Embryonic facial prominence (tissue), 1 donor: ENCODE measurements at regions not wholly inside any gene's neighbourhood (a gene's known extent, or its start where the extent isn't known, plus 50 kb on each side); places are given as distances from the start of the nearest gene placed in this dataset.
"Not testable (repeated sequence)": the region's sequence is repeated elsewhere in the genome, so short reads cannot be mapped to it uniquely, and the experiment has no call there.

Experiments
- DNase-seq: peaks from one replicate; pipeline ENCODE4 v3.0.0-alpha.2; 2016; ENCODE audit errors: extremely low spot score

DNA sequence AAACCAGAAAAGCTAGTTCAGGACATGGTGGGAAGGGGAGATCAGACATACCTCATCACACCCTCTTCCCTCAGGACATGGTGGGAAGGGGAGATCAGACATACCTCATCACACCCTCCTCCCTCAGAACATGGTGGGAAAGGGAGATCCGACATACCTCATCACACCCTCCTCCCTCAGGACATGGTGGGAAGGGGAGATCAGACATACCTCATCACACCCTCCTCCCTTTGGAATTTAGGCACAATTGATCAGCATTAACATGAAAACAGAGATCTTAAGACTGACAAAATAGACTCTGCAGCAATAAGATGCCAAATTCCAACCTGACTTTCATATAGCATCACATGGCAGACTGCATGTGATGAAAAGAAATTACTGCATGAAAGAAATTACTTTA lies 412.7 kb upstream of the ZNF717 start:
- DNase-seq = no peak

- no peak for DNase-seq
Observed at GRCh38 chr3:76199382-76199781, 414.0 kb upstream of the ZNF717 start.

- DNase-seq = no peak
Observed at GRCh38 chr3:76203578-76203977, 418.2 kb upstream of the ZNF717 start.

DNA sequence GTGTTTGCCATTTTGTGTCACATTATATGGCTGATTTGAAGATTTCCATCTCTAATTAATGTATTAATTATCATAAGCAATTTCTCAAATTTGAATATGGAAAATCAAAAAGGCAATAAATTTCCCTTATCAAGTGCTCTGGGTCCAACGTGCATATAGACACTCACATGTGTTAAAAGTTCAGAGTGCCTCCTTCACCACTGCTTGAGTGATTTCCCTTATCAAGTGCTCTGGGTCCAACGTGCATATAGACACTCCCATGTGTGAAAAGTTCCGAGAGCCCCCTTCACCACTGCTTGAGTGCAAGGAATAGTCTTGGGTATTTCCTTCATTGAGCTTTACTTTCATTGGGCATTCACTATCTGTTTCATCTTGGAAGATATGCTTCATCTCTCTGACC lies 421.0 kb upstream of the ZNF717 start:
- no peak for DNase-seq

DNA sequence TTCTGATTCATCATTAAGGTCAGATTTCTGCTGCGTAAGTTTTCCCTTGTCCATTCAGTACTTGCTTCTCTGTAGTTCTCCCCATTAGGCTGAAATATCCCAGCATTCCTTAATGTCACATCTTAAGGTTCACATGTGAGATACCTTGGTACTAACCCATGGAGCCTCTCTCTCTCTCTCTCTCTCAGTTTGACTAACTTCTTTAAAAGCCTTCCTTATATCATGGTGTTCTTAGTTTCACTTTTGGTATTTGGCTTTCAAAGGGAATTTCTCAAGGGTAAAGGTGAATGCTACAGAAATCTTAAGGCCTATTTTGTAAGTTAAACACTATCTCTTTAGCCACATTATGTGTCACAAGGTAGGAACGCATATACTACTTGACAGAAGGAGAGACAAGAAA lies 427.3 kb upstream of the ZNF717 start:
- no peak for DNase-seq

GRCh38 chr3:76222201-76222600 lies 436.9 kb upstream of the ZNF717 start:
- no peak for DNase-seq

DNA sequence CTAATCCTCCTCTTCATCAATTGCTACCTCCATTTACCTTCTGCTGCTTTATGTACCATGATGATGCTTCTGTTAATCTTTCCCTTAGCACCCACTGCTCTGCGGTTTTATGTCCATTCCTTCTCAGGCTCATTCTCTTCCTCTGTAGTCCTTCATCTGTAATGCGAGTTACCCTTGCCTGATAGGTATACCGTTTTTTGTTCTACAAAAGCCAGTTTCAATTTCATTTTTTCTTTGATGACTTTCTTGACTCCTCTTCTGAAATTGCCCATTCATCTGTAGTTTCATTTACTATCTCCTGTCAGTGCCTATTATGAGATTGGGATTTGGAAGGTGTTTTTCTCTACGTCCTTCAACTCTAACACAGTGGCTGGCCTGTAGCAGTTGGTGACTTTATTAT lies 445.9 kb upstream of the ZNF717 start:
- DNase-seq = no peak

DNA sequence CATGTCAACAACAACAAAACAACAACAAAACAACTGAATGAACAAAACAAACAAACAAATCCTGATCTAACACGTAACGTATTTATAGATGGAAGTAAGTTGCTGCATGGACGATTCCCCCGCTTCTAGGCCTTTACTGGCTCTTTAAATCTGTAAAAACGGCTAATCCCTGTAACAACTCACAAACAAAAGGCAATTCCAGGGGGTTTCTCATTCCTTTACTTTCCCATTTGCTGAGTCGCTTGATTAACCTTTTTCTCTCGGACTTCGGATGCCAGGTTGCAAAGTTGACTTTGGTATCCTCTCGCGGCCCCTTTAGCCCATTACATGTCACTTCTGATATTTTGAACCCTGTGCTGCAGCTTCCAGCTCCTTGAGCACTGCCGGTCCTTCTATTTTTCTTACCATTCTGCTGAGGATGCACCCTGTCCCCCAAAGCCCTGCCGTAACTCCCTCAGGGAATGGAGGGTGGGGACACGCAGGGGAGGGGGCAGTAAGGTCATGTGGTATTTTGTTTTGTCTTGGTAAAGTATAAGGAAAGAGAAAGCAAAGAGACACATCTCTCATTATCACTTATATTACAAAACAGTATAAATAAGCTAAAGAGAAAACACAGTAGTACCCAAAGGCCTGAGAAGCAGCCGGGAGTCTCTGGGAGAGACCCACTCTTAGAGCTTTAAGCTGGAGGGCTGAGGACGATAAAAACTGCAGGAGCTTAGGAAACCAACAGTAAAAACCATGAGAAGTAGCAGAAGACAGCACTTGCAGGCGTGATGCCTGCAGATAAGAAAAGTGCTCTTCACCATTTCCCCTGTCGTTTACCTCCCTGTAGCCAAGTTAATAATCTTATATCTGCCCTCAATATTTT lies 457.8 kb upstream of the ZNF717 start:
- no peak for DNase-seq

DNA sequence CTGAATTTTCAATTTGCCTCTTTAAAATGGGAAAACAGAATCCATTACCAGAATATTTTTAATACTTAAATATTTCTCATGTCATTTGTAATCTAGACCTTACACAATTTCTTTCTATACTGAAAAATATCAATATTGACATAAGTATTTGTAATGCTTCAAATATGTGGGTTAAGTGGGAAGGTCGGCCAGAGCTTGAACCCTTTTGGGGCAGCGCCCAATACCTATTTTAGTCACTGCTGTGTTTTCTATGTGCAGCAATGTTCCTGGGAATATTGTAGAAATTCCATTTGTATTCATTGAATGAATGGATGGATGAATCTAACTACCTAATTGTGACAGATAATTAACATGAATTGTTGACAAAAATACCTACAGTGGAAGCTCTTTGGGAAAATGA lies 459.7 kb upstream of the ZNF717 start:
- DNase-seq = no peak

DNA sequence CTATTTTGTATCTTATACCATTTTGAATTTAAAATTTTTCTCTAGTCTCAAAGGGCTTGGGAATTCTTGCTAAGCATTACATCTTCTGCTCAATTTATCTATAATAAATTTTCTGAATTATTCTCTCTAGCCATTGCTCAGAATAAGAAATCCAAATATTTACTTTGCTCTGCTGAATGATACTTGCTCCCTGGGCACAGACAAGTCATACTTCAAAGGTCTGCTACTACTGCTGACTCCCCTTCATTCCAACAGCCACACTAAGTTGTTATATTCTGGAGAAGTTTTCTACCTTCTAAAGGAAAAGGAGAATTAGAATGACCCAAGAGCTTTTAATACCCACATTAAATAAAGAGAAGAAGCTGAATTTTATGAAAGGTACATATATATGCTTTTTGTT lies 460.3 kb upstream of the ZNF717 start:
- no peak for DNase-seq

DNA sequence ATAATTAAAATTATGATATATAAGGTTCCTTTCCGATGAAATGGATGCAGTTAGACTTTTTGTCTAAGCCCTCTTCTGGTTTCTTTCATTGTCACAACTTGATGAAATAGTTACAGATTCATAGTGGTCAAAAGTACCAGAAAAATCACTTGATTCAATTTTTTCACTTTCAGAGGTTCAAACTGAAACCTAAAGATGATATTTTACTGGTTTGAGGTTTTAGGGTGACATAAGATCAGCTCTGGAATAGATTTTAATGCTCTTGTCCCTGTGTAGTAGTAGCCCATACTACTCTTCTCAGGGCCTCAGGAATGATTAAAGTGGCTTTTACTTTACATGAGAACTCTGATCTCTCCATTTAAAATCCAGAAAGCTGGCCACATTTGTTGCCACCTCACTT lies 479.1 kb upstream of the ZNF717 start:
- no peak for DNase-seq

GRCh38 chr3:76264911-76265310 lies 479.6 kb upstream of the ZNF717 start:
- DNase-seq = no peak

DNA sequence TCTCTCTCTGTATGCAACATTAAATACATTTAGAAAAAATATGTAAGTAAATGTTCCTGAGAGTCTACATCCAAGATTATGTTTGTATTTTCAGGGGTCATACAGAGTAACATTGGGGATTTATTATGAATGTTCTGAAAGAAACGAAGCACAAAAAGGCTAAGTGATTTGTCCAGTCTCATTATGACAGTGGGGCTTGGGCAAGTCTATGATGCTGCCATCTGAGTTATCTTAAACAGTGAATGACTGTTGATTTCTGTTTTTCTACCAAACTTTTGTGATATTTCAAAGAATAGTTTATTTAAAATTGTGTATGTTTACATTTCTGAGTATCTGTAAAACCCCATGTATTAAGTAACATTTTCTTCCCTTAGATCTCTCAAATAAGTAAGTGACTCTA lies 481.2 kb upstream of the ZNF717 start:
- DNase-seq = no peak

- DNase-seq = no peak
Observed at GRCh38 chr3:76267851-76268380, 482.6 kb upstream of the ZNF717 start.

GRCh38 chr3:76293856-76294255 lies 508.5 kb upstream of the ZNF717 start:
- no peak for DNase-seq

DNA sequence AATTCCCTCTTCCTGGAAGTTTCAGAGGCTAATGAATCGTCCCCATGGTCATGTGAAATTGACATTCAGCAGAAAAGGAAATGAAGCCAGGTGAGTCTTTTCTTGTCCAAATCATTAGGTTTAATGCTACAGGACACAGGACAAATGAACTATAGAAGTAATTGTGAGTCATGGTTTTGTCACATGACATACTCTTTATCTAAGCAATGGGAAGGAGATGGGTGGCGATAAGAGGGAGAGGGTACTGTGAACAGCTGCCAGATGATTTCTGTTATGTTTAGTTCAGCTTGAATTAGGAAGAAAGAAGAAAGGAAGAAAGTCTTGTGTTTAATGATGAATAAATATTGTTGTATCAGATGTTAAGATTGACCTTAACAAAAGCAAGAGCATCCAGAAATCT lies 515.4 kb upstream of the ZNF717 start:
- no peak for DNase-seq

DNA sequence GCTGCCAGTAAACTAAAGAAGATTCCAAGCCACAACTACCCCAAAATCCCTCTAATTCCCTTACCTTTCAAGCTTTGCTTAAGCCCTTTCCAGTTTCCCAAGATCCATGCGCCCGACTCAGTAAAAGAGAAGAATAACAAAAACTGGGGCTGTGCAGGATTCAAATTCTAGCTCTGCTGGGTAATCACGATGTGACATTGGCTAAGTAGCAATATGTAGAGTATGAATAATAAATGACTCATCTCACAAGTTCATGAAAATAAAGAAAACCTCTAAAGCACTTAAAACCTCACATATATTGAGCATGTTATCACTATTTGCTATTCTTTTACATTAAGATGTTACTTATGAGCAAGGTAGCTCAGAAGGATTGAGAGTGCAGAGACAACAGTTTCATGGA lies 522.2 kb upstream of the ZNF717 start:
- no peak for DNase-seq

GRCh38 chr3:76308541-76308940 lies 523.2 kb upstream of the ZNF717 start:
- DNase-seq = no peak

DNA sequence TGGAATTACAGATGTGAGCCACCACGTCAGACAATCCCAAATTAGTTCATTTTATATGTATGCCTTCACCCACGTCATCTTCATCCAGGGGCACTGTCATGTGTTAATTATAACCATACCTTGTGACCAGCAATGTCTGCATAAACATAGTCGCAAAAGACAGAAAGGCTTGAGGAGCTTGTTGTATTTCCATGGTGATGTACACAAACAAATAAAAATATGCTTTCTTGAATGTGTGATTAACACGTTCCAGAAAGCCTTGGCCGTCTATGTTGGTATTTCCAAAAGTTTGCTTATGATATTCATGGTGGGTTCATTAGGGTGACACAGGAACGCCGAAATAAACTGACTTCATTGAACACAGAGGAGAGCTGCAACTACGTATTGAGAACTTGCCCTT lies 524.7 kb upstream of the ZNF717 start:
- DNase-seq = no peak

GRCh38 chr3:76310667-76311066 lies 525.3 kb upstream of the ZNF717 start:
- DNase-seq = no peak

GRCh38 chr3:76311941-76312340 lies 526.6 kb upstream of the ZNF717 start:
- no peak for DNase-seq

- DNase-seq = not testable (repeated sequence)
Observed at GRCh38 chr3:76315906-76316305, 530.6 kb upstream of the ZNF717 start.

DNA sequence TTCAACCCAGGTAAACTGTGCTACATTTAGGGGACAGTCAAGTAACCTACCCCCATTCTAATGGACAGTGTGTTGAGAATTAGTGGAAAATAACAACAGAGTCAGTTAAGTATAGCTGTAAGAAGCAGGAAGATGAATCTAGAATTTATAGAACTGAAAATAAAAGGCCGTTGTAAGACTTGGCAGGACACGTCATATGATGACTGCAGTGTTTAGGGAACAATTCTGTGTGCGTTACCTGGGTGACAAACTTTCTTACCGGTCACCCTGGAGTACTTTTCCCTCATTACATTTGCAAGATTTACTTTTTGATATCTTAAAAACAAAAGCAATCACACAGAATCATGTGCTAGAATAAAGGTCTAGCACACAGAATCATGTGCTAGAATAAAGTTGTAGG lies 536.3 kb upstream of the ZNF717 start:
- DNase-seq = no peak

- DNase-seq = no peak
Observed at GRCh38 chr3:76324101-76324500, 538.8 kb upstream of the ZNF717 start.
